Keratinocyte (primary cell): ENCODE measurements at regions not wholly inside any gene's neighbourhood (a gene's known extent, or its start where the extent isn't known, plus 50 kb on each side); places are given as distances from the start of the nearest gene placed in this dataset.
A peak's percentile ranks its signal among the peaks of the same experiment; 100 is the strongest.

Experiments
- DNase-seq: peaks from one replicate; pipeline ENCODE4 v3.0.0-alpha.2; 2011; ENCODE audit warnings: low read depth, missing footprints, low spot score
- FAIRE-seq: peaks from 2 replicates; lab custom pipeline; 2011; peaks lifted over from hg19 to GRCh38; lab: Jason Lieb, UNC
- H2AFZ ChIP-seq: 2 replicates; pipeline ENCODE4 v1.6.0; 2012; ENCODE audit warnings: low read length, control low read depth, inconsistent platforms; ENCODE audit not compliant: control insufficient read depth
- H3K27ac ChIP-seq: 2 replicates; pipeline ENCODE4 v1.5.1; 2011; ENCODE audit warnings: low read length; ENCODE audit not compliant: control insufficient read depth, insufficient read depth
- H3K27me3 ChIP-seq: 3 replicates; pipeline ENCODE4 v1.6.0; 2011; ENCODE audit warnings: low read length; ENCODE audit not compliant: control insufficient read depth, insufficient read depth; ENCODE audit errors: extremely low read depth
- H3K36me3 ChIP-seq, 2 experiments: 2 replicates in 1 of 2; 3 replicates in 1 of 2; pipeline ENCODE4 v1.5.1; 2011; ENCODE audit warnings: low read length in 2 of 2, mild to moderate bottlenecking in 1 of 2; ENCODE audit not compliant: control insufficient read depth in 2 of 2, insufficient read depth in 2 of 2; ENCODE audit errors: extremely low read depth in 1 of 2
- H3K4me1 ChIP-seq: 3 replicates; pipeline ENCODE4 v1.5.1; 2011; ENCODE audit warnings: low read length; ENCODE audit not compliant: control insufficient read depth, insufficient read depth; ENCODE audit errors: extremely low read depth
- H3K4me2 ChIP-seq: 3 replicates; pipeline ENCODE4 v1.6.0; 2011; ENCODE audit warnings: low read depth, low read length; ENCODE audit not compliant: control insufficient read depth, insufficient read depth; ENCODE audit errors: extremely low read depth
- H3K4me3 ChIP-seq, 3 experiments: fragments of 200-600 bp in 1 of 3; sonication (generic) in 1 of 3; 2 replicates in 2 of 3; 3 replicates in 1 of 3; pipeline ENCODE4 v1.5.1; 2011 to 2016; ENCODE audit warnings: low read length in 3 of 3, mild to moderate bottlenecking in 3 of 3, control low read depth in 2 of 3, inconsistent platforms in 1 of 3, low read depth in 1 of 3, mixed read lengths in 1 of 3, mixed run types in 1 of 3, moderate library complexity in 1 of 3; ENCODE audit not compliant: control insufficient read depth in 2 of 3, insufficient read depth in 2 of 3; ENCODE audit errors: extremely low read depth in 1 of 3
- H3K79me2 ChIP-seq: 2 replicates; pipeline ENCODE4 v1.6.0; 2012; ENCODE audit warnings: low read length; ENCODE audit not compliant: control insufficient read depth, insufficient read depth
- H3K9ac ChIP-seq: 3 replicates; pipeline ENCODE4 v1.6.0; 2011; ENCODE audit warnings: low read length; ENCODE audit not compliant: control insufficient read depth, insufficient read depth; ENCODE audit errors: extremely low read depth
- H3K9me1 ChIP-seq: 3 replicates; pipeline ENCODE4 v1.6.0; 2011; ENCODE audit warnings: low read length; ENCODE audit not compliant: control insufficient read depth, insufficient read depth; ENCODE audit errors: extremely low read depth
- H3K9me3 ChIP-seq: 2 replicates; pipeline ENCODE4 v1.5.1; 2012; ENCODE audit warnings: low read depth, low read length; ENCODE audit not compliant: control insufficient read depth
- H4K20me1 ChIP-seq: 3 replicates; pipeline ENCODE4 v1.6.0; 2011; ENCODE audit warnings: low read length; ENCODE audit not compliant: control insufficient read depth, insufficient read depth; ENCODE audit errors: extremely low read depth
- dilution Hi-C: fragments of 300-500 bp; cut with MboI; formaldehyde crosslinking; loops from one replicate; pipeline ENCODE4 v1.7.0; 2020; ENCODE audit warnings: low sequenced_read_pairs; ENCODE audit not compliant: extremely low pct_ligation_motif_present
- TF ChIP-seq, protein P1 (sequence below), 3 experiments: IDR thresholded peaks in 1 of 3; conservative IDR thresholded peaks in 1 of 3; optimal IDR thresholded peaks in 1 of 3; 2 replicates in 2 of 3; 3 replicates in 1 of 3; pipeline versions ENCODE3 to v1.5.1; 2011; ENCODE audit warnings: low read length in 3 of 3, mild to moderate bottlenecking in 3 of 3, moderate library complexity in 2 of 3, control low read depth in 1 of 3, inconsistent platforms in 1 of 3; ENCODE audit not compliant: insufficient read depth in 2 of 3; ENCODE audit errors: extremely low read depth in 1 of 3

GRCh38 chr3:14300721-14301399 lies 101.5 kb upstream of the SLC6A6 start:
- H2AFZ ChIP-seq = no peak overlapping the region
- TF ChIP-seq, protein P1, sequence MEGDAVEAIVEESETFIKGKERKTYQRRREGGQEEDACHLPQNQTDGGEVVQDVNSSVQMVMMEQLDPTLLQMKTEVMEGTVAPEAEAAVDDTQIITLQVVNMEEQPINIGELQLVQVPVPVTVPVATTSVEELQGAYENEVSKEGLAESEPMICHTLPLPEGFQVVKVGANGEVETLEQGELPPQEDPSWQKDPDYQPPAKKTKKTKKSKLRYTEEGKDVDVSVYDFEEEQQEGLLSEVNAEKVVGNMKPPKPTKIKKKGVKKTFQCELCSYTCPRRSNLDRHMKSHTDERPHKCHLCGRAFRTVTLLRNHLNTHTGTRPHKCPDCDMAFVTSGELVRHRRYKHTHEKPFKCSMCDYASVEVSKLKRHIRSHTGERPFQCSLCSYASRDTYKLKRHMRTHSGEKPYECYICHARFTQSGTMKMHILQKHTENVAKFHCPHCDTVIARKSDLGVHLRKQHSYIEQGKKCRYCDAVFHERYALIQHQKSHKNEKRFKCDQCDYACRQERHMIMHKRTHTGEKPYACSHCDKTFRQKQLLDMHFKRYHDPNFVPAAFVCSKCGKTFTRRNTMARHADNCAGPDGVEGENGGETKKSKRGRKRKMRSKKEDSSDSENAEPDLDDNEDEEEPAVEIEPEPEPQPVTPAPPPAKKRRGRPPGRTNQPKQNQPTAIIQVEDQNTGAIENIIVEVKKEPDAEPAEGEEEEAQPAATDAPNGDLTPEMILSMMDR (optimal IDR thresholded peaks at IDR 0.05 in 1 of 3, IDR thresholded peaks at IDR 0.05 in 1 of 3, conservative IDR thresholded peaks at IDR 0.05 in 1 of 3; ENCODE audit: extremely low read depth in 1 of 3, insufficient read depth in 2 of 3, low read length in 3 of 3) = no peak
- H3K9me1 ChIP-seq = no peaks in the 10 kb centered on the region
- no peak for DNase-seq
- no peak overlapping the region for H3K9ac ChIP-seq
- FAIRE-seq = no peak
- no peaks in the 10 kb centered on the region for H3K36me3 ChIP-seq
- H3K27me3 ChIP-seq = peaks cover 23% of the 10 kb centered on the region
- H3K4me1 ChIP-seq = peaks cover 19% of the 10 kb centered on the region
- H4K20me1 ChIP-seq = no peaks in the 10 kb centered on the region
- no peak overlapping the region for H3K27ac ChIP-seq
- no peak overlapping the region for H3K4me3 ChIP-seq
- H3K9me3 ChIP-seq = no peaks in the 10 kb centered on the region
- no peak overlapping the region for H3K4me2 ChIP-seq
- dilution Hi-C loops = no loop called here
- no peaks in the 10 kb centered on the region for H3K79me2 ChIP-seq

DNA sequence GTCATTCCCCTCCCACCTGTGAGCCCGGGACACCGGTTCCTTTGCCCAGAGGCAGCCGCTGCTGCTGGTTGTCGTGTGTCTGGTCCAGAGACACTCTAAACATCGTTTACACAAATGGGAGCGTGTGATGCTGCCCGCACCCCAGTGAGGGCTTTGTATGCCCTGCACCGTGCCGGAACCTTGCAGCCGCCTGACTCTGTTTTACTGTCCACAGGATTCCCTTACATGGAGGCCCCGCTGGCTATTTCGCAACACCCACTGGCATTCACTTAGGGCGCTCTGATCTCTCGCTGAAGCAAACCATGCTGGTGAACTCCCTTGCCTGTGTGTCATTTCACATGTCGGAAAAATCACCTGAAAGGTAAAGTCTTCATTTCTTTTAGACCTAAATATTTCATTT lies 100.8 kb upstream of the SLC6A6 start:
- no peak overlapping the region for H2AFZ ChIP-seq
- DNase-seq = no peak

More for the DNA sequence above, 100.8 kb upstream of the SLC6A6 start:
- H3K9me1 ChIP-seq = no peaks in the 10 kb centered on the region
- no peak overlapping the region for H3K4me3 ChIP-seq
- no peak for FAIRE-seq
- H3K9me3 ChIP-seq = no peaks in the 10 kb centered on the region
- no peaks in the 10 kb centered on the region for H4K20me1 ChIP-seq
- peaks cover 23% of the 10 kb centered on the region for H3K27me3 ChIP-seq
- no peak overlapping the region for H3K27ac ChIP-seq
- no peaks in the 10 kb centered on the region for H3K79me2 ChIP-seq
- no peaks in the 10 kb centered on the region for H3K36me3 ChIP-seq
- dilution Hi-C loops = no loop called here
- H3K4me2 ChIP-seq = peak overlapping the region; percentile 6
- peaks cover 19% of the 10 kb centered on the region for H3K4me1 ChIP-seq
- TF ChIP-seq, protein P1 (optimal IDR thresholded peaks at IDR 0.05 in 1 of 3, IDR thresholded peaks at IDR 0.05 in 1 of 3, conservative IDR thresholded peaks at IDR 0.05 in 1 of 3; ENCODE audit: extremely low read depth in 1 of 3, insufficient read depth in 2 of 3, low read length in 3 of 3) = no peak
- no peak overlapping the region for H3K9ac ChIP-seq
